OCI-LY7 (cell line): ENCODE measurements at regions not wholly inside any gene's neighbourhood (a gene's known extent, or its start where the extent isn't known, plus 50 kb on each side); places are given as distances from the start of the nearest gene placed in this dataset.

Experiments used
- BruUV-seq: library from RNA; stranded (reverse); fragments of 400-500 nt; replicated peaks from 2 replicates; lab custom pipeline; 2021; lab: Mats Ljungman, UMichigan
- CTCF ChIA-PET: fragments of 300-600 bp; sonication (Branson Sonifier 250); formaldehyde crosslinking; loops from one replicate; lab custom pipeline; 2022; ENCODE audit warnings: antibody characterized with exemption; ENCODE audit not compliant: unreplicated experiment; lab: Charles Lee
- POLR2A ChIA-PET: fragments of 300-600 bp; sonication (Branson Sonifier 250); formaldehyde crosslinking; loops from one replicate; lab custom pipeline; 2022; ENCODE audit warnings: antibody characterized with exemption; lab: Charles Lee
- DNase-seq: peaks from one replicate; pipeline ENCODE4 v3.0.0-alpha.2; 2015; ENCODE audit warnings: low spot score
- H2AFZ ChIP-seq: fragments of 200-600 bp; sonication (generic), shearing (Covaris generic); 2 replicates; pipeline ENCODE4 v1.6.1; 2014; ENCODE audit warnings: mild to moderate bottlenecking, antibody characterized with exemption, low read length, moderate library complexity
- H3K27ac ChIP-seq: fragments of 200-600 bp; sonication (generic); 2 replicates; pipeline ENCODE4 v1.5.1; 2014; ENCODE audit warnings: mixed run types, low read depth, mild to moderate bottlenecking, moderate library complexity, low read length, inconsistent platforms; ENCODE audit not compliant: poor library complexity, severe bottlenecking
- H3K36me3 ChIP-seq: fragments of 200-600 bp; sonication (generic); 2 replicates; pipeline ENCODE4 v1.6.1; 2014; ENCODE audit warnings: mild to moderate bottlenecking, antibody characterized with exemption, low read length, moderate library complexity, mixed read lengths; ENCODE audit not compliant: insufficient read depth
- H3K4me1 ChIP-seq: fragments of 200-600 bp; sonication (generic); 2 replicates; pipeline ENCODE4 v1.5.1; 2014; ENCODE audit warnings: mild to moderate bottlenecking, low read length; ENCODE audit not compliant: insufficient read depth, poor library complexity, severe bottlenecking
- H3K4me2 ChIP-seq: fragments of 200-600 bp; sonication (generic); 2 replicates; pipeline ENCODE4 v1.6.1; 2014; ENCODE audit warnings: mild to moderate bottlenecking, low read length
- H3K4me3 ChIP-seq: fragments of 200-600 bp; sonication (generic); 2 replicates; pipeline ENCODE4 v1.5.1; 2014; ENCODE audit warnings: mild to moderate bottlenecking, low read depth, low read length; ENCODE audit not compliant: poor library complexity, severe bottlenecking
- H3K79me2 ChIP-seq: fragments of 200-600 bp; sonication (generic); 2 replicates; pipeline ENCODE4 v1.6.1; 2016; ENCODE audit warnings: low read depth, mild to moderate bottlenecking, low read length, moderate library complexity, mixed read lengths; ENCODE audit not compliant: insufficient read depth
- H3K9me2 ChIP-seq: fragments of 200-600 bp; sonication (generic); 2 replicates; pipeline ENCODE4 v1.6.1; 2016; ENCODE audit warnings: mild to moderate bottlenecking, low read length, mixed read lengths; ENCODE audit not compliant: insufficient read depth
- H3K9me3 ChIP-seq: fragments of 200-600 bp; sonication (generic); 2 replicates; pipeline ENCODE4 v1.6.1; 2014; ENCODE audit warnings: mild to moderate bottlenecking, mixed run types, low read length, mixed read lengths
- H4K20me1 ChIP-seq: fragments of 200-600 bp; sonication (generic); 2 replicates; pipeline ENCODE4 v1.6.1; 2014; ENCODE audit warnings: mild to moderate bottlenecking, antibody characterized with exemption, low read length, moderate library complexity, mixed read lengths; ENCODE audit not compliant: insufficient read depth
- EZH2phosphoT487 ChIP-seq: fragments of 200-600 bp; sonication (generic); IDR thresholded peaks from 2 replicates; pipeline ENCODE4 v1.6.1; 2018; ENCODE audit warnings: low read depth, borderline replicate concordance, mild to moderate bottlenecking, mixed run types, antibody characterized with exemption, low read length, moderate library complexity, mixed read lengths
- intact Hi-C: fragments of 100-400 bp; cut with micrococcal nuclease; formaldehyde crosslinking; loops from one replicate; pipeline ENCODE4 v1.10.0; 2022; ENCODE audit not compliant: unreplicated experiment
- TF ChIP-seq, protein P1 (sequence below): fragments of 200-600 bp; sonication (generic); conservative IDR thresholded peaks from 2 replicates; pipeline ENCODE4 v1.5.1; 2014; ENCODE audit warnings: mild to moderate bottlenecking, antibody characterized with exemption, low read length, moderate library complexity, mixed read lengths

DNA sequence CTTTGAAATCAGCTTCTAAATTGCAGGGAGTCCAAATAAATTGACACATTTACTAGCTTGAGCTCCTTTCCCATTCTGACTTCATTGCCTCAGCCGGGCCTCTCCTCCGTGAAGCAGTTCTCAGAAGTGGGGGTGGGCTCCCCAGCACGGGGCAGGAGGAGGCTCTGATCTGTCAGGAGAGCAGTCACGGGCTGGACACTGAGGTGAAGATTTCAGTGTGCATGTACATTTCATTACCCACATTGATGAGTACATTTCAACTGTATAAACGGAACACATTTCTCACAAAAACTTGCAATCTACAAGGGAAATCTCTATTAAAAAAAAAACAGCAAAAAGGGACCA lies 195.9 kb downstream of the SEMA6A start:
- TF ChIP-seq, protein P1, sequence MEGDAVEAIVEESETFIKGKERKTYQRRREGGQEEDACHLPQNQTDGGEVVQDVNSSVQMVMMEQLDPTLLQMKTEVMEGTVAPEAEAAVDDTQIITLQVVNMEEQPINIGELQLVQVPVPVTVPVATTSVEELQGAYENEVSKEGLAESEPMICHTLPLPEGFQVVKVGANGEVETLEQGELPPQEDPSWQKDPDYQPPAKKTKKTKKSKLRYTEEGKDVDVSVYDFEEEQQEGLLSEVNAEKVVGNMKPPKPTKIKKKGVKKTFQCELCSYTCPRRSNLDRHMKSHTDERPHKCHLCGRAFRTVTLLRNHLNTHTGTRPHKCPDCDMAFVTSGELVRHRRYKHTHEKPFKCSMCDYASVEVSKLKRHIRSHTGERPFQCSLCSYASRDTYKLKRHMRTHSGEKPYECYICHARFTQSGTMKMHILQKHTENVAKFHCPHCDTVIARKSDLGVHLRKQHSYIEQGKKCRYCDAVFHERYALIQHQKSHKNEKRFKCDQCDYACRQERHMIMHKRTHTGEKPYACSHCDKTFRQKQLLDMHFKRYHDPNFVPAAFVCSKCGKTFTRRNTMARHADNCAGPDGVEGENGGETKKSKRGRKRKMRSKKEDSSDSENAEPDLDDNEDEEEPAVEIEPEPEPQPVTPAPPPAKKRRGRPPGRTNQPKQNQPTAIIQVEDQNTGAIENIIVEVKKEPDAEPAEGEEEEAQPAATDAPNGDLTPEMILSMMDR: no peak
- no peak for TF ChIP-seq EZH2phosphoT487
- H3K9me2 ChIP-seq: no peaks in the 10 kb centered on the region
- POLR2A ChIA-PET: no interaction called here
- H3K4me3 ChIP-seq: no peak overlapping the region
- H3K4me2 ChIP-seq: no peak overlapping the region
- DNase-seq: no peak
- H4K20me1 ChIP-seq: no peaks in the 10 kb centered on the region
- no TSS peak for BruUV-seq
- H3K36me3 ChIP-seq: no peaks in the 10 kb centered on the region
- intact Hi-C loops: no loop called here
- H2AFZ ChIP-seq: no peak overlapping the region
- no peak overlapping the region for H3K27ac ChIP-seq
- no peaks in the 10 kb centered on the region for H3K4me1 ChIP-seq
- no peaks in the 10 kb centered on the region for H3K79me2 ChIP-seq
- H3K9me3 ChIP-seq: no peaks in the 10 kb centered on the region
- CTCF ChIA-PET: no interaction called here

DNA sequence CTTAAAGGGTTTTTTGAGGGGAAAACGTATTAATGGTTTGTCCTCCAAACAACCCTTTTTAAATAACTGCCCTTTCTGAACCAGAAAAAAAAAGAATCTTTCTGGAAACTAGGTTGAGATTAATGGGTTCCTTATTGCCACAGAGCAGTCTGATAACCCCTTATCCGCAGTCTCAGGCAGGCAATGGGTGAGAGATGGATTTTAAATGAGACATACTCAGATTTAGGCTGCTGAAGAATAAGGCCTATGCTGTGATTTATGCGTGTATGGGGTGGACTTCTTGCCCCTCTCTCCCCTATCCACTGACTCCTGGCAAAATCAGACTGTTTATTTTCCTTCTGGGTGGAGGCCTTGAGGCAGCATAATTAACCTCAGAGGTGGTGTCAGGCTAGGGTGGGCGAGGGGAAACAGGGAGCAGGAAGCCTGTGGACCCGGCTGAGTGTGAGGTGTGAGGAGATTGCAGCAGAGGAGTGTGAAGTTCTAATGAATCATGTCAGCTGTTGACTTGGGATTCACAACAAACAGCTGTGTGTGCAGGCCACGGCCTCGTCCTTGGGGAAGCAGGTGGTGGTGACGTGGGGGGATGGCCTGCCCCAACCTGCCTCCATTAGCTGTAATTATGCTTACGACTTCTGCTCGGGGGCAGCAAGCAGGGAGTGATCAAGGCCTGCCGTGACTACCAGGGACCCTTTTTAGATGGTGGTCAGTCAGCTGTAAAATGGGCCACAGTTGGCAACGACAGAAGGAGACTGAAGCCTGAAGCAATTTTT lies 196.4 kb downstream of the SEMA6A start:
- ChIA-PET POLR2A (no interaction called here), CTCF (no interaction called here)
- Histone ChIP-seq H4K20me1 (no peaks in the 10 kb centered on the region), H3K27ac (no peak overlapping the region), H3K79me2 (no peaks in the 10 kb centered on the region), H3K9me2 (no peaks in the 10 kb centered on the region), H3K4me1 (no peaks in the 10 kb centered on the region), H3K36me3 (no peaks in the 10 kb centered on the region), H3K4me3 (no peak overlapping the region), H3K4me2 (no peak overlapping the region), H3K9me3 (no peaks in the 10 kb centered on the region), H2AFZ (no peak overlapping the region)
- TF ChIP-seq, protein P1: no peak
- no peak for TF ChIP-seq EZH2phosphoT487
- DNase-seq: no peak
- intact Hi-C loops: no loop called here
- no TSS peak for BruUV-seq

DNA sequence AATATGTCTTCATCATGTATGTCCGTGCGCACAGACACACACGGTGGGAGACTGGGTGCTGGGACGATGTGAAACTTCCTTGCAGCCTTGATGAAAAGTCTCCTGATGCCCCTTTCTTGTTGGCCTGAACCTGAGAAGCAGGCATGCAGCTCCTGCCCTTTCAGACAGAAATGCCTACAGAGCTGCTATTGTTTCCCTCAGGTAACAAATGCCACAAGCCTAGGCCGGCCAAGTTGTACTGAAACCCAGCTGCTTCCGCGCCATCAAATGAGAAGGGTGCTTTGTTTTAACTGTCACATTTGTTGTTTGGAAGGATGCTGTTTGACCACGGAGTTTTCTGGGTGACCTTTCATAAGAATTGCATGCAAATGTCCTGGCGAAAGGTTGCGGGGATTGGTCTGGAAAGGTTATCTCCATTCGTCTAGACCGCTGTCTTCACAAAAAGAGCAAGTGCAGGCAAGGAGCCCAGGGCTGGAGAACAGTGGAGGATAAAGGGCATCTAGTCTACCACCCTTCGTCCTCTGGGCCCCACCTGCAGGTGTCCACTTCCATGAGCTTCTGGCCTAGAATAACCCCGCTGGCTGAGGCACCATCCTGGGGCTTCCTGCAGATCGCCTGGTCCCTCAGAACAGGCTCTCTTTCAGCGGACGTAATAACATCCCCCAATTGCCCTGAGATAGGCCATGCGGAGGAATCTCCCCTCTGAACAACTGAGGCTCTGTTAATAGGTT lies 197.2 kb downstream of the SEMA6A start:
- DNase-seq: no peak
- Histone ChIP-seq H2AFZ (no peak overlapping the region), H3K9me2 (no peaks in the 10 kb centered on the region), H3K27ac (no peak overlapping the region), H4K20me1 (no peaks in the 10 kb centered on the region), H3K9me3 (no peaks in the 10 kb centered on the region), H3K36me3 (no peaks in the 10 kb centered on the region), H3K4me3 (no peak overlapping the region), H3K4me2 (no peak overlapping the region), H3K79me2 (no peaks in the 10 kb centered on the region), H3K4me1 (no peaks in the 10 kb centered on the region)
- BruUV-seq: no TSS peak
- no peak for TF ChIP-seq EZH2phosphoT487
- TF ChIP-seq, protein P1: no peak
- ChIA-PET POLR2A (interaction anchor here (1.0 to 1.6 kb wide), 2 partner anchors 19 to 875 kb away, joined by 3 read pairs; no protein-coding TSS in a partner anchor), CTCF (no interaction called here)
- intact Hi-C loops: no loop called here
